ENCODE measurements at regions not wholly inside any gene's neighbourhood (a gene's known extent, or its start where the extent isn't known, plus 50 kb on each side); places are given as distances from the start of the nearest gene placed in this dataset.

- Mint-ChIP-seq H3K9me3 (peaks cover 5% of the 10 kb centered on the region), H3K4me3 (no peak overlapping the region)
- DNase-seq (ENCODE audit: extremely low spot score, unreplicated experiment) = no peak
These were observed 196.9 kb downstream of the PRL start for GRCh38 chr6:22099923-22100322.

GRCh38 chr6:22101163-22101562 is 195.7 kb downstream of the PRL start:
- no peak for DNase-seq (ENCODE audit: extremely low spot score, unreplicated experiment)
- Mint-ChIP-seq H3K36me3 (peaks cover 6% of the 10 kb centered on the region), H3K4me3 (no peak overlapping the region), H3K27ac (no peak overlapping the region), H3K4me1 (ENCODE audit: unreplicated experiment) (peaks cover 9% of the 10 kb centered on the region), H3K9me3 (peaks cover 5% of the 10 kb centered on the region), H3K27me3 (no peaks in the 10 kb centered on the region)
- no peak for TF ChIP-seq CTCF (conservative IDR thresholded peaks at IDR 0.05)

More at GRCh38 chr6:22099923-22100322, 196.9 kb downstream of the PRL start:
- Mint-ChIP-seq H3K27ac (no peak overlapping the region), H3K36me3 (peaks cover 6% of the 10 kb centered on the region), H3K27me3 (no peaks in the 10 kb centered on the region), H3K4me1 (ENCODE audit: unreplicated experiment) (peaks cover 17% of the 10 kb centered on the region)
- TF ChIP-seq CTCF (conservative IDR thresholded peaks at IDR 0.05) = no peak

- Mint-ChIP-seq H3K27me3 (no peaks in the 10 kb centered on the region), H3K4me3 (no peak overlapping the region), H3K36me3 (peaks cover 6% of the 10 kb centered on the region), H3K4me1 (ENCODE audit: unreplicated experiment) (peaks cover 9% of the 10 kb centered on the region), H3K9me3 (peaks cover 5% of the 10 kb centered on the region), H3K27ac (no peak overlapping the region)
- TF ChIP-seq CTCF (conservative IDR thresholded peaks at IDR 0.05) = no peak
- no peak for DNase-seq (ENCODE audit: extremely low spot score, unreplicated experiment)
These were observed 194.2 kb downstream of the PRL start for GRCh38 chr6:22102671-22103070.

- Mint-ChIP-seq H3K4me1 (ENCODE audit: unreplicated experiment) (peaks cover 3% of the 10 kb centered on the region), H3K36me3 (peaks cover 8% of the 10 kb centered on the region), H3K4me3 (no peak overlapping the region), H3K27me3 (no peaks in the 10 kb centered on the region), H3K9me3 (peaks cover 10% of the 10 kb centered on the region), H3K27ac (no peak overlapping the region)
- no peak for DNase-seq (ENCODE audit: extremely low spot score, unreplicated experiment)
- TF ChIP-seq CTCF (conservative IDR thresholded peaks at IDR 0.05) = no peak
These were observed 190.4 kb downstream of the PRL start for GRCh38 chr6:22106451-22106850.

- Mint-ChIP-seq H3K36me3 (peaks cover 12% of the 10 kb centered on the region), H3K27me3 (no peaks in the 10 kb centered on the region), H3K4me1 (ENCODE audit: unreplicated experiment) (peaks cover 3% of the 10 kb centered on the region), H3K4me3 (no peak overlapping the region), H3K27ac (no peak overlapping the region), H3K9me3 (peaks cover 10% of the 10 kb centered on the region)
- no peak for DNase-seq (ENCODE audit: extremely low spot score, unreplicated experiment)
- no peak for TF ChIP-seq CTCF (conservative IDR thresholded peaks at IDR 0.05)
These were observed 189.9 kb downstream of the PRL start for GRCh38 chr6:22106961-22107360.

- Mint-ChIP-seq H3K4me3 (no peak overlapping the region), H3K27ac (no peak overlapping the region), H3K36me3 (peaks cover 6% of the 10 kb centered on the region), H3K27me3 (no peaks in the 10 kb centered on the region), H3K4me1 (ENCODE audit: unreplicated experiment) (peaks cover 3% of the 10 kb centered on the region), H3K9me3 (peaks cover 5% of the 10 kb centered on the region)
- TF ChIP-seq CTCF (conservative IDR thresholded peaks at IDR 0.05) = no peak
- DNase-seq (ENCODE audit: extremely low spot score, unreplicated experiment) = no peak
These were observed 188.6 kb downstream of the PRL start for GRCh38 chr6:22108199-22108598.

All from type B pancreatic cell (in vitro differentiated cells).